Ovary (tissue), 3 donors: ENCODE measurements at regions not wholly inside any gene's neighbourhood (a gene's known extent, or its start where the extent isn't known, plus 50 kb on each side); places are given as distances from the start of the nearest gene placed in this dataset.

Experiments
- POLR2A ChIP-seq: fragments of 450-650 bp; IDR thresholded peaks from one replicate; pipeline ENCODE4 v1.6.1; 2017; ENCODE audit warnings: antibody characterized with exemption, mild to moderate bottlenecking, moderate library complexity
- TF ChIP-seq, protein P1 (sequence below), 3 donors: fragments of 450-650 bp in 2 of 3; fragments of 200-600 bp in 1 of 3; IDR thresholded peaks; one replicate each; pipeline versions ENCODE4 v1.5.1 to v1.8.0; 2016 to 2022; ENCODE audit warnings: antibody characterized with exemption in 3 of 3, mild to moderate bottlenecking in 1 of 3
- donor health status: DM: no; HTN: no; CAD: no.

GRCh38 chr5:104297076-104297475, 734.5 kb upstream of the NUDT12 start:
- no peak for TF ChIP-seq POLR2A
- TF ChIP-seq, protein P1, sequence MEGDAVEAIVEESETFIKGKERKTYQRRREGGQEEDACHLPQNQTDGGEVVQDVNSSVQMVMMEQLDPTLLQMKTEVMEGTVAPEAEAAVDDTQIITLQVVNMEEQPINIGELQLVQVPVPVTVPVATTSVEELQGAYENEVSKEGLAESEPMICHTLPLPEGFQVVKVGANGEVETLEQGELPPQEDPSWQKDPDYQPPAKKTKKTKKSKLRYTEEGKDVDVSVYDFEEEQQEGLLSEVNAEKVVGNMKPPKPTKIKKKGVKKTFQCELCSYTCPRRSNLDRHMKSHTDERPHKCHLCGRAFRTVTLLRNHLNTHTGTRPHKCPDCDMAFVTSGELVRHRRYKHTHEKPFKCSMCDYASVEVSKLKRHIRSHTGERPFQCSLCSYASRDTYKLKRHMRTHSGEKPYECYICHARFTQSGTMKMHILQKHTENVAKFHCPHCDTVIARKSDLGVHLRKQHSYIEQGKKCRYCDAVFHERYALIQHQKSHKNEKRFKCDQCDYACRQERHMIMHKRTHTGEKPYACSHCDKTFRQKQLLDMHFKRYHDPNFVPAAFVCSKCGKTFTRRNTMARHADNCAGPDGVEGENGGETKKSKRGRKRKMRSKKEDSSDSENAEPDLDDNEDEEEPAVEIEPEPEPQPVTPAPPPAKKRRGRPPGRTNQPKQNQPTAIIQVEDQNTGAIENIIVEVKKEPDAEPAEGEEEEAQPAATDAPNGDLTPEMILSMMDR (IDR thresholded peaks at IDR 0.05), result no peak
